ENCODE measurements at regions not wholly inside any gene's neighbourhood (a gene's known extent, or its start where the extent isn't known, plus 50 kb on each side); places are given as distances from the start of the nearest gene placed in this dataset.
"Not testable (repeated sequence)": the region's sequence is repeated elsewhere in the genome, so short reads cannot be mapped to it uniquely, and the experiment has no call there.

DNA sequence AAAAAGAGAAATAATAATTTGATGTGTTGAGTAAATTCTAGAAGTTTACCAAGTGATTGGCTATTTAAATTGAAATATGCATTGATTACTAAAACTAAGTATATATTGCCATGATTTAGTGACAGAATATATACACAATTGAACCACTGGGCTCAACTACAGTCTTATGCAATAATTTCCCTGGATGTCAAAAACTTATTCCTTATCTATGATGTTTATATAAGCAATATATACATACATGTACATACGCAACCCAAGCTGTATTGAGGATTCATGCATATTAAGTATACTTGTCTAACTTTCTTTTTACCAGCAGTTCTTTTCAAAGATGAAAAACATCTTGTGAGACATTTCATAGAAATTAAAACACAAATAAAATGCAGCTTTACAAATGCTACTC, 165.8 kb downstream of the ZIC4 start:
- Histone ChIP-seq H3K36me3 (ENCODE audit: control insufficient read depth, insufficient read depth, low read length) (no peaks in the 10 kb centered on the region), H3K27me3 (ENCODE audit: control insufficient read depth, insufficient read depth, low read length) (no peaks in the 10 kb centered on the region), H3K4me3 (ENCODE audit: low read depth, low read length) (no peak overlapping the region)
- CTCF ChIA-PET = interaction anchor here (0.5 kb wide), 1 partner anchor 35 kb away, joined by 3 read pairs; no protein-coding TSS in a partner anchor
- POLR2A ChIA-PET = no interaction called here
- TF ChIP-seq, protein P1, sequence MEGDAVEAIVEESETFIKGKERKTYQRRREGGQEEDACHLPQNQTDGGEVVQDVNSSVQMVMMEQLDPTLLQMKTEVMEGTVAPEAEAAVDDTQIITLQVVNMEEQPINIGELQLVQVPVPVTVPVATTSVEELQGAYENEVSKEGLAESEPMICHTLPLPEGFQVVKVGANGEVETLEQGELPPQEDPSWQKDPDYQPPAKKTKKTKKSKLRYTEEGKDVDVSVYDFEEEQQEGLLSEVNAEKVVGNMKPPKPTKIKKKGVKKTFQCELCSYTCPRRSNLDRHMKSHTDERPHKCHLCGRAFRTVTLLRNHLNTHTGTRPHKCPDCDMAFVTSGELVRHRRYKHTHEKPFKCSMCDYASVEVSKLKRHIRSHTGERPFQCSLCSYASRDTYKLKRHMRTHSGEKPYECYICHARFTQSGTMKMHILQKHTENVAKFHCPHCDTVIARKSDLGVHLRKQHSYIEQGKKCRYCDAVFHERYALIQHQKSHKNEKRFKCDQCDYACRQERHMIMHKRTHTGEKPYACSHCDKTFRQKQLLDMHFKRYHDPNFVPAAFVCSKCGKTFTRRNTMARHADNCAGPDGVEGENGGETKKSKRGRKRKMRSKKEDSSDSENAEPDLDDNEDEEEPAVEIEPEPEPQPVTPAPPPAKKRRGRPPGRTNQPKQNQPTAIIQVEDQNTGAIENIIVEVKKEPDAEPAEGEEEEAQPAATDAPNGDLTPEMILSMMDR (IDR thresholded peaks at IDR 0.05; ENCODE audit: insufficient read depth, low read depth, low read length) = no peak
- DNase-seq (ENCODE audit: low read depth) = no peak

DNA sequence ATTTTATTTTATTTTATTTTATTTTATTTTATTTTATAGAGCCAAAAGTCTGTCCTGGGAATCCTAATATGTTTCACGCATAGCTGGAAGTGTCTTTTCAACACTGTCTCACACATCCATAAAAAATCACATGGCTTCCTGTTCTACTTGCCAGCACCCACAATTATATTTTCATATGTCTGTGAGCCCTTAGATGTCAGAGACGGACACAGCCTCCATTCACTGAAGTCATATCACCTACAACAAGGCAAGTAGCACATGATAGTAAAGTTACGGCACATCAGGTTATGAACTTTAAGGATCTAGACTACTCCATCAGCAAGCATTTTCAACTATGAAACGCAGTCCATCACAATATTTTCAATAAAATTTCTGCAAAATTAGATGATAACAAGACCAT, 168.4 kb downstream of the ZIC4 start:
- Histone ChIP-seq H3K27me3 (ENCODE audit: control insufficient read depth, insufficient read depth, low read length) (no peaks in the 10 kb centered on the region), H3K4me3 (ENCODE audit: low read depth, low read length) (no peak overlapping the region), H3K36me3 (ENCODE audit: control insufficient read depth, insufficient read depth, low read length) (no peaks in the 10 kb centered on the region)
- TF ChIP-seq, protein P1 (IDR thresholded peaks at IDR 0.05; ENCODE audit: insufficient read depth, low read depth, low read length) = no peak
- ChIA-PET CTCF (no interaction called here), POLR2A (no interaction called here)
- DNase-seq (ENCODE audit: low read depth) = no peak

DNA sequence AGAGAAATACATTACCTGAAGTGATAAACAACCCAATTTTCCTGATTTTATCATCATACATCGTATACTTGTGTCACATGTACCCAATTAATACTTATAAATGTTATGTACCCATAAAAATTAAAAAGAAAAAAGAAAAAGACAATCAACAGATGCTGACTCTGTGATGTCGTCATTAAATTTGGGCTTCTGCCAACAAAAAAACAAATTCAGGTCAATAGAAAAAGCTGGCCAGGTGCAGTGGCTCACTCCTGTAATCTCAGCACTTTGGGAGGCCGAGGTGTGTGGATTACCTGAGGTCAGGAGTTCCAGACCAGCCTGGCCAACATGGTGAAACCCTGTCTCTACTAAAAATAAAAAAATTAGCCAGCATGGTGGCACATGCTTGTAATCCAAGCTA, 174.4 kb downstream of the ZIC4 start:
- H3K4me3 ChIP-seq (ENCODE audit: low read depth, low read length); POLR2A ChIA-PET; H3K27me3 ChIP-seq (ENCODE audit: control insufficient read depth, insufficient read depth, low read length); CTCF ChIA-PET; H3K36me3 ChIP-seq (ENCODE audit: control insufficient read depth, insufficient read depth, low read length); DNase-seq (ENCODE audit: low read depth): not testable (repeated sequence)

DNA sequence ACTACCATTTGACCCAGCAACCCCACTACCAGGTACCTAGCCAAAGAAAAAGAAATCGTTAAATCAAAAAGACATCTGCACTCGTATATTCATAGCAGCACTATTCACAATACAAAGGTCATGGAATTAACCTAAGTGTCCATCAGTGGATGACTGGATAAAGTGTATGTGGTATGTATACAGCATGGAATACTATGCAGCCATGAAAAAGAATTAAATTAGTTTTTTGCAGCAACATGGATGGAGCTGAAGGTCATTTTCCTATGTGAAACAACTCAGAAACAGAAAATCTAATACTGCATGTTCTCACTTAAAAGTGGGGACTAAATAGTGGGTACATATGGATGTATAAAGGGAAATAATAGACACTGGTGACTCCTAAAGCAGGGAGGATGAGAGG, 175.2 kb downstream of the ZIC4 start:
- Histone ChIP-seq H3K4me3 (ENCODE audit: low read depth, low read length) (no peak overlapping the region), H3K36me3 (ENCODE audit: control insufficient read depth, insufficient read depth, low read length) (no peaks in the 10 kb centered on the region), H3K27me3 (ENCODE audit: control insufficient read depth, insufficient read depth, low read length) (no peaks in the 10 kb centered on the region)
- DNase-seq (ENCODE audit: low read depth) = no peak
- TF ChIP-seq, protein P1 (IDR thresholded peaks at IDR 0.05; ENCODE audit: insufficient read depth, low read depth, low read length) = no peak
- ChIA-PET POLR2A (no interaction called here), CTCF (no interaction called here)

DNA sequence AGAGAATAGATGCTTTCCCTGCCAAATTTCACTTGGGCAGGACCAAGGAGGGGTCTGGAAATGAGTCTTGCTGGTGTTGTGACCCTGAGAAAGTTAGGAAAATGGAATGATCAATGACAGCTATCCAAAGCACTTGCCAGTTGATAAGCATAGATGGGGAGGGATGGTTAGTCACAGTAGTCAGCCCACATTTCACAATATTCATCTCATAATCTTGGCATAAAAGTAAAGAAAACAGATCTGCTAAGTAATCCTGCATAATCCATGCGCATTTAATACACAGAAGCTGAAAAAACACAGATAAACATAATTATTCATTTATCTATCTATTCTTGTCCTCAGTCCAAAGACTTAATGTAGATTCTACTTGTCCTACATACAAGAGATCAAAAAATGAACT, 184.1 kb downstream of the ZIC4 start:
- Histone ChIP-seq H3K36me3 (ENCODE audit: control insufficient read depth, insufficient read depth, low read length) (no peaks in the 10 kb centered on the region), H3K27me3 (ENCODE audit: control insufficient read depth, insufficient read depth, low read length) (no peaks in the 10 kb centered on the region), H3K4me3 (ENCODE audit: low read depth, low read length) (no peak overlapping the region)
- CTCF ChIA-PET = no interaction called here
- TF ChIP-seq, protein P1 (IDR thresholded peaks at IDR 0.05; ENCODE audit: insufficient read depth, low read depth, low read length) = no peak
- DNase-seq (ENCODE audit: low read depth) = no peak
- POLR2A ChIA-PET = no interaction called here

DNA sequence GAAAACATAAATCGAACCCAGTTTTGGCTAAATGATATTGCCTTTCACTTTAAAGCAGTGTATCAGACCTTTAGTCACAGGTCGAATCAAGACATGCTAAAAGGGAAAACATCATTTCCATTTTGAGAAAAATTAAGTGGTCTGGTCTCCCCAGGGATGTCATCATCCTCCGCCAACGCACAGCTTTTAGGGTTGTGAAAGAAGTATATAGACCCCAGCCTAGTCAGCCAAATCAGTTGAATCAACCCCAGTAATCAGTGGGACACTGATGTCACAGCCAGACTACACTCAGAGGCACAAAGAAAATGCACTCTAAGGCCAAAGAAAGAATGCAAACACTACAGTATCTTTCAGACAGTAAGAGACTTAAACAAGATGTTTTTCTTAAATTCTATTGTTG, 187.4 kb downstream of the ZIC4 start:
- H3K36me3 ChIP-seq (ENCODE audit: control insufficient read depth, insufficient read depth, low read length) = no peaks in the 10 kb centered on the region
- no peaks in the 10 kb centered on the region for H3K27me3 ChIP-seq (ENCODE audit: control insufficient read depth, insufficient read depth, low read length)
- POLR2A ChIA-PET = no interaction called here
- CTCF ChIA-PET = no interaction called here
- TF ChIP-seq, protein P1 (IDR thresholded peaks at IDR 0.05; ENCODE audit: insufficient read depth, low read depth, low read length) = no peak
- DNase-seq (ENCODE audit: low read depth) = no peak
- H3K4me3 ChIP-seq (ENCODE audit: low read depth, low read length) = no peak overlapping the region
